VCaP (cell line): ENCODE measurements at regions not wholly inside any gene's neighbourhood (a gene's known extent, or its start where the extent isn't known, plus 50 kb on each side); places are given as distances from the start of the nearest gene placed in this dataset.
"Not testable (repeated sequence)": the region's sequence is repeated elsewhere in the genome, so short reads cannot be mapped to it uniquely, and the experiment has no call there.

Experiments used
- H3K27ac ChIP-seq: fragments of 450-650 bp; 2 replicates; pipeline ENCODE4 v1.5.1; 2017
- TF ChIP-seq, protein P1 (sequence below): fragments of 450-650 bp; conservative IDR thresholded peaks from 2 replicates; pipeline ENCODE4 v1.5.1; 2017; ENCODE audit warnings: mild to moderate bottlenecking, moderate library complexity

- TF ChIP-seq, protein P1, sequence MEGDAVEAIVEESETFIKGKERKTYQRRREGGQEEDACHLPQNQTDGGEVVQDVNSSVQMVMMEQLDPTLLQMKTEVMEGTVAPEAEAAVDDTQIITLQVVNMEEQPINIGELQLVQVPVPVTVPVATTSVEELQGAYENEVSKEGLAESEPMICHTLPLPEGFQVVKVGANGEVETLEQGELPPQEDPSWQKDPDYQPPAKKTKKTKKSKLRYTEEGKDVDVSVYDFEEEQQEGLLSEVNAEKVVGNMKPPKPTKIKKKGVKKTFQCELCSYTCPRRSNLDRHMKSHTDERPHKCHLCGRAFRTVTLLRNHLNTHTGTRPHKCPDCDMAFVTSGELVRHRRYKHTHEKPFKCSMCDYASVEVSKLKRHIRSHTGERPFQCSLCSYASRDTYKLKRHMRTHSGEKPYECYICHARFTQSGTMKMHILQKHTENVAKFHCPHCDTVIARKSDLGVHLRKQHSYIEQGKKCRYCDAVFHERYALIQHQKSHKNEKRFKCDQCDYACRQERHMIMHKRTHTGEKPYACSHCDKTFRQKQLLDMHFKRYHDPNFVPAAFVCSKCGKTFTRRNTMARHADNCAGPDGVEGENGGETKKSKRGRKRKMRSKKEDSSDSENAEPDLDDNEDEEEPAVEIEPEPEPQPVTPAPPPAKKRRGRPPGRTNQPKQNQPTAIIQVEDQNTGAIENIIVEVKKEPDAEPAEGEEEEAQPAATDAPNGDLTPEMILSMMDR = no peak
- H3K27ac ChIP-seq = no peak overlapping the region
Observed at GRCh38 chr3:161602475-161602874, 105.9 kb downstream of the OTOL1 start.

GRCh38 chr3:161602918-161603317, 106.3 kb downstream of the OTOL1 start:
- H3K27ac ChIP-seq = no peak overlapping the region
- TF ChIP-seq, protein P1 = no peak

DNA sequence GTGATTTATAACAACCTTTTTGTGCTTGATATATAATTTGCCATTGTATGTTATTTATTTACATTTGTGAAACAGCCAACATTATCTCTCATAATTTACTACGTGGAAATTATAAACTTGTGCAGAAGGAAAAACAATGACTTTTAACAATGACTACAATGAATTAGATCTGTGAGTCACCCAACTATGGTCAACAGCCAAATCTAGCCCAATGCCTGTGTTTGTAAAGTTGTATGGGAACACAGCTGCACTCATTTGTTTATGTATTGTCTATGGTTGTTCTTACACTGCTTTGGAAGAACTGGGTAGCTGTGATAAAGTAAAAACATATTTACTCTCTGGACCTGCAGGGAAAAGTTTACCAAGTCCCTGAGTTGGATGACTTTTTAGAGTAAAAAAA, 110.4 kb downstream of the OTOL1 start:
- TF ChIP-seq, protein P1 = no peak

DNA sequence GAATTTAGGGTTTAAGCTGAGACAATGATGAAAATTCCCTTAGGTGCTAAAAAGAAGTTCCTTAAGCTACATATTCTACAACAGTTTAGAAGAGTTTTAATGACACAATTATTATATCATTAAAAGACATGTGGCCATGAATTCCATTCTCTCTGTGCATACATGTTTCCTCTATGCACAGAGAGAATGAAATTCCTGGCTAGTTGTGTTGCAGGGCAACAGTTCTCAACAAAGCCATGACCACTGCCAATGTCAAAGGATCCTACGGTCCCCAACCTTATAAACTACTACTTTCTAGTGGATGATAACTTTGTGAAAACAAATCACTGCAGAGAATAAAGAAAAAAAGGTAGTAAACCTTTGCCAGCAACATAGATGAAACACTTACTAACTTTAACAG, 122.7 kb downstream of the OTOL1 start:
- no peak overlapping the region for H3K27ac ChIP-seq
- TF ChIP-seq, protein P1 = no peak

More for the DNA sequence above, 110.4 kb downstream of the OTOL1 start:
- H3K27ac ChIP-seq = no peak overlapping the region

GRCh38 chr3:161630794-161631193, 134.2 kb downstream of the OTOL1 start:
- no peak overlapping the region for H3K27ac ChIP-seq
- TF ChIP-seq, protein P1 = no peak

DNA sequence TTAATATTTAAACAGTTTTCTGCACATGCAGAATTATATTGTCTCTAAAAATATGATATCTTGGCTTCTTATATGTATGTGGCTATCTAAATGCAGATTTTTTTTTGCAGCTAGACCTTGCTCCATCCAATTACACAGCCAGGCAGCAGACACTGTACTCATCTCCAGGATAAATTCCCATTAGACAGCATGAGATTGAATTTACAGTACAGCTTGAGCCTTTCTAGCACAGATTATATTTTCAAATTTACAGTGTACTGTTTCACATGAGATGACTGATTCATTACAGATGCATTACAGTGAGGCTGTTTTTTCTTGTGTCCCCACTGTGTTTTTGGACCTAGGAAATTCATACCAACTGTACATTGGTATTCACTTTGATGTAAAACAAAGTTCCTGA, 134.9 kb downstream of the OTOL1 start:
- H3K27ac ChIP-seq = no peak overlapping the region
- TF ChIP-seq, protein P1 = no peak

- H3K27ac ChIP-seq = no peak overlapping the region
- TF ChIP-seq, protein P1 = no peak
Observed at GRCh38 chr3:161637559-161637958, 141.0 kb downstream of the OTOL1 start.

- H3K27ac ChIP-seq = not testable (repeated sequence)
Observed at GRCh38 chr3:161639095-161639494, 142.5 kb downstream of the OTOL1 start.
